Peyer's patch (tissue), 4 donors: ENCODE measurements at regions not wholly inside any gene's neighbourhood (a gene's known extent, or its start where the extent isn't known, plus 50 kb on each side); places are given as distances from the start of the nearest gene placed in this dataset.

Experiments
- DNase-seq, 3 donors: peaks; one replicate each; pipeline ENCODE4 v3.0.0-alpha.2; 2017 to 2019
- H3K27ac ChIP-seq, 4 donors: fragments of 200-600 bp; sonication (generic); one replicate each; pipeline ENCODE4 v1.5.1; 2016 to 2019
- H3K27me3 ChIP-seq, 2 donors: fragments of 200-600 bp; sonication (generic); one replicate each; pipeline ENCODE4 v1.5.1; 2019
- H3K36me3 ChIP-seq, 3 donors: fragments of 200-600 bp; sonication (generic); one replicate each; pipeline ENCODE4 v1.5.1; 2016 to 2019
- H3K4me1 ChIP-seq, 4 donors: fragments of 200-600 bp; sonication (generic); one replicate each; pipeline ENCODE4 v1.5.1; 2016 to 2019
- H3K4me3 ChIP-seq, 4 donors: fragments of 200-600 bp; sonication (generic); 1 replicate in 3 of 4; 2 replicates in 1 of 4; pipeline ENCODE4 v1.5.1; 2016 to 2019; ENCODE audit warnings: mild to moderate bottlenecking in 1 of 4
- H3K9me3 ChIP-seq, 4 donors: fragments of 200-600 bp; sonication (generic); one replicate each; pipeline ENCODE4 v1.5.1; 2016 to 2019; ENCODE audit warnings: mild to moderate bottlenecking in 1 of 4
- CTCF ChIP-seq, 6 experiments: fragments of 450-650 bp in 4 of 6; fragments of 200-600 bp in 2 of 6; sonication (generic) in 1 of 6; IDR thresholded peaks; one replicate each; pipeline ENCODE4 v1.5.1; 2017 to 2019; ENCODE audit warnings: antibody characterized with exemption in 6 of 6, mild to moderate bottlenecking in 3 of 6, moderate library complexity in 1 of 6
- POLR2A ChIP-seq, 2 donors: fragments of 450-650 bp; IDR thresholded peaks; one replicate each; pipeline ENCODE4 v1.5.1; 2017; ENCODE audit warnings: antibody characterized with exemption in 2 of 2, mild to moderate bottlenecking in 2 of 2, moderate library complexity in 2 of 2

DNA sequence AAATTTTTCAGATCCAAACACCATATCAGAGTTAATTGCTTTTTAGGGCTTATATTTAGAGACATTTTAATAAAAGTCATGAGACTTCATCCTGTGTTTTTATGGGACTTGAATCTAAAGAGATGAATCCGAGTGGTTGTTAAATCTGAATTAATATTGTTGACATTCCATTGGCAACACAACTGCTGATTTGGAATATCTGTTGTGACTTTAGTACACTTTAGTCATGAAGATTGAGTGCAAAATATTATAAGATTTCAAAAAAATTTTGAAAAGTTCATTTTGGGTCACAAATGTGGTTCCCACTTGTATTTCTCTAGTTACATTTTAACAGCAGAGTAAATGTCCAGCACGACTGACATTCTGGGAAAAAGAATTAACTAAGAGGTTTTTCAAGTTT, 442.7 kb upstream of the HSF2 start:
- no peaks in the 10 kb centered on the region for H3K9me3 ChIP-seq
- no peaks in the 10 kb centered on the region for H3K4me1 ChIP-seq
- H3K4me3 ChIP-seq: no peak overlapping the region
- no peaks in the 10 kb centered on the region for H3K27me3 ChIP-seq
- no peak for TF ChIP-seq CTCF (IDR thresholded peaks at IDR 0.05)
- no peak for TF ChIP-seq POLR2A (IDR thresholded peaks at IDR 0.05)
- H3K27ac ChIP-seq: no peak overlapping the region
- no peak for DNase-seq
- H3K36me3 ChIP-seq: no peaks in the 10 kb centered on the region

DNA sequence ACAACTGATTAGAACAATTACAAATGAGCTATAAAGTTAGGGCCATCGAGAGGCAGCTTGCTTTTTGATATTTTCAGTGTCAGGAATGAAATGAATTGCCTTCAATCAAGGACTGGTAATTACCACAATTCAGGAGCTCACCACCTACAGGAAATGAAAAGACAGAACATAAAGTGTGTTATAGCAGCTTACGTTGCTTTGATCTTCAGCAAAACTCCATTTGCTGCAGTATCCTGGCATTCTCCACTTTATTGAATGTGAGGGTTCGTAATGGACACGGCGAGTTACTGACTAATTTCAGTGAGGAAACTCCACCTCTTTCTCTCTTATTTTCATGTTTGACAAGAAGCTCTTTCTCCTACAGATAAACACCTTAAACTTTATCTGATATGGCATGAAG, 440.0 kb upstream of the HSF2 start:
- Histone ChIP-seq H3K27ac (no peak overlapping the region), H3K36me3 (no peaks in the 10 kb centered on the region), H3K4me3 (no peak overlapping the region), H3K27me3 (no peaks in the 10 kb centered on the region), H3K4me1 (no peaks in the 10 kb centered on the region), H3K9me3 (no peaks in the 10 kb centered on the region)
- no peak for DNase-seq
- TF ChIP-seq POLR2A (IDR thresholded peaks at IDR 0.05): no peak
- TF ChIP-seq CTCF (IDR thresholded peaks at IDR 0.05): no peak

DNA sequence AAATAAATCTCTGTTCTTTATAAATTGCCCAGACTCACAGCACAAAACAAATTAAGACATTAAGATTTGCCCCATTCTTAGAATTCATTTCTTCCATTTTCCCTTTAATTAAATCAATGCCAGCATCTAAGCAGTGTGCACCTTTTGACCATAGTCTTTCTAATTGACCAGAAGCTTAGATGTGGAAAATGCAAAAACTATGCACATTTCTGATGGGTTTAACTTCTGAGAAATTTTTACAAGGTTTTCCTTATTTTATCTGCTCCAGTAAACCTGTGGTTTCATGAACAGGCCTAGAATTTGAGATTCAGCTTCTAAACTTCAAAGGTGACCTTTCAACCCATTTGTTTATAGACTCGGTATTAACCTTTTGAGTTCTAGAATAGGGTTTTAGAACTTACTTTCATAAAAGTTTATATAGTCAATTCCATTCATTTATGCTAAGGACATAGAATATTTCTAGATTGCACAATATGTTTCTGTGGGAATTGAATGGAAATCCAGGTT, 437.8 kb upstream of the HSF2 start:
- DNase-seq: no peak
- Histone ChIP-seq H3K4me1 (no peaks in the 10 kb centered on the region), H3K9me3 (no peaks in the 10 kb centered on the region), H3K4me3 (no peak overlapping the region), H3K27me3 (no peaks in the 10 kb centered on the region), H3K27ac (no peak overlapping the region), H3K36me3 (no peaks in the 10 kb centered on the region)
- TF ChIP-seq POLR2A (IDR thresholded peaks at IDR 0.05) (no peak), CTCF (IDR thresholded peaks at IDR 0.05) (no peak)

GRCh38 chr6:121963826-121964225, 435.6 kb upstream of the HSF2 start:
- Histone ChIP-seq H3K36me3 (no peaks in the 10 kb centered on the region), H3K27ac (no peak overlapping the region)

GRCh38 chr6:121965739-121966138, 433.7 kb upstream of the HSF2 start:
- TF ChIP-seq CTCF (IDR thresholded peaks at IDR 0.05) (no peak), POLR2A (IDR thresholded peaks at IDR 0.05) (no peak)
- H3K36me3 ChIP-seq: no peaks in the 10 kb centered on the region
- H3K27me3 ChIP-seq: no peaks in the 10 kb centered on the region
- H3K4me3 ChIP-seq: no peak overlapping the region
- no peak for DNase-seq
- H3K4me1 ChIP-seq: no peaks in the 10 kb centered on the region
- H3K27ac ChIP-seq: no peak overlapping the region
- no peaks in the 10 kb centered on the region for H3K9me3 ChIP-seq

More at GRCh38 chr6:121963826-121964225, 435.6 kb upstream of the HSF2 start:
- no peak overlapping the region for H3K4me3 ChIP-seq
- no peaks in the 10 kb centered on the region for H3K9me3 ChIP-seq
- TF ChIP-seq POLR2A (IDR thresholded peaks at IDR 0.05) (no peak), CTCF (IDR thresholded peaks at IDR 0.05) (no peak)
- H3K27me3 ChIP-seq: no peaks in the 10 kb centered on the region
- DNase-seq: no peak
- no peaks in the 10 kb centered on the region for H3K4me1 ChIP-seq

DNA sequence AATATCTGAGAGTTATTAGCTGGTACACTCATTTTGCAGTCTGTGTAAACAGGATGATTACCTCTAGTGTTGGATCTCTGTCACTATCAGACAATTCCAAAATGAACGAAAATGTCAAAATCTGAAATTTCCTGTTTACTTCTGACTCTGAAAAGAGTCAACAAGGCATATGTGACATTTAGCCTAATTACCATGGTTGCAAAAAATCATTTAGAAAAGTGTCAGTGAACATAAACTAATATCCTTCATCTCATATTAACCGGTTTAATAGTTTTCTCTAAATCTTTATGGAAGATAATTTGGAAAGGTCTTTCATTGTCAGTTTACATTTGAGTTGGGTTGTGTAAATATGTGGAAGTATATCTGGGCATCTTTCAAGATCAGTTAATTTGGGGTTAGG, 431.8 kb upstream of the HSF2 start:
- TF ChIP-seq POLR2A (IDR thresholded peaks at IDR 0.05) (no peak), CTCF (IDR thresholded peaks at IDR 0.05) (no peak)
- Histone ChIP-seq H3K36me3 (no peaks in the 10 kb centered on the region), H3K4me1 (no peaks in the 10 kb centered on the region), H3K27me3 (no peaks in the 10 kb centered on the region), H3K9me3 (no peaks in the 10 kb centered on the region), H3K27ac (no peak overlapping the region), H3K4me3 (no peak overlapping the region)
- DNase-seq: no peak
